ENCODE measurements at regions not wholly inside any gene's neighbourhood (a gene's known extent, or its start where the extent isn't known, plus 50 kb on each side); places are given as distances from the start of the nearest gene placed in this dataset.

DNA sequence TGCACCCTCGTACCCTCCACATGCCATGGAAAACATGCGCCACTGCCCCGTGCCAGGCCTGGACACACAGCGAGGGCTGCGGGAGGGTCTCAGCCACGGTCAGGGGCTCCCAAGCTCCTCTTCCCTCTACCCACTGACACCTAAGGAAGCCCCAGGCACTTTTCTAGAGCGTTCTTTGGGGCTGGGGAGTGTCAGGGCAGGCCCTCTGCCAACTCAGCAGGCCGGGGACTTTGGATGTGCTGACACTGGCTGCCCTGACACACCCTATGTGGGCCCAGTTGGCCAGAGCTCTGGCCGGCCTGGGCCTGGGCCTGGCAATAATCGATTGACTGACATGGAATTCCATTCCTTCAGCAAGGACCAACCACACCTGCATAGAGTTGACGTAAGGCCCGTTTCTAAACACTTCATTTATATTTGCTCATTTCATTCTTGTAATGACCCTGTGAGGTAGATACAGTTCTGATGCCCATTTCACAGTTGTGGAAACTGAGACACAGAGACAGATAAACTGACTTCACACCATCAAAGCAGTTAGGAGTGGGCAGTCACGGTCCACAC, 70.5 kb downstream of the ZFP36L2 start:
- FAIRE-seq (no peak), DNase-seq (ENCODE audit: low read depth, low spot score) (no peak)
- dilution Hi-C loops (cut with MboI; ENCODE audit: extremely low pct_ligation_motif_present, low sequenced_read_pairs): no loop called here
- H3K36me3 ChIP-seq (ENCODE audit: control insufficient read depth in 2 of 2, extremely low read depth in 1 of 2, insufficient read depth in 2 of 2, low read length in 2 of 2): no peaks in the 10 kb centered on the region
- H4K20me1 ChIP-seq (ENCODE audit: control insufficient read depth, extremely low read depth, insufficient read depth, low read length): no peaks in the 10 kb centered on the region
- H3K4me2 ChIP-seq (ENCODE audit: control insufficient read depth, extremely low read depth, insufficient read depth, low read depth, low read length): peak overlapping the region; percentile 25
- H3K27me3 ChIP-seq (ENCODE audit: control insufficient read depth, extremely low read depth, insufficient read depth, low read length): no peaks in the 10 kb centered on the region
- no peak overlapping the region for H3K4me3 ChIP-seq (ENCODE audit: control insufficient read depth in 2 of 3, extremely low read depth in 1 of 3, insufficient read depth in 2 of 3, low read depth in 1 of 3, low read length in 3 of 3)
- H3K27ac ChIP-seq (ENCODE audit: control insufficient read depth, insufficient read depth, low read length): no peak overlapping the region
- H2AFZ ChIP-seq (ENCODE audit: control insufficient read depth, low read length): no peak overlapping the region
- TF ChIP-seq EZH2 (IDR thresholded peaks at IDR 0.05; ENCODE audit: low read length) (no peak), CTCF (optimal IDR thresholded peaks at IDR 0.05 in 1 of 3, IDR thresholded peaks at IDR 0.05 in 1 of 3, conservative IDR thresholded peaks at IDR 0.05 in 1 of 3; ENCODE audit: extremely low read depth in 1 of 3, insufficient read depth in 2 of 3, low read length in 3 of 3) (no peak)
- no peaks in the 10 kb centered on the region for H3K9me1 ChIP-seq (ENCODE audit: control insufficient read depth, extremely low read depth, insufficient read depth, low read length)
- H3K9me3 ChIP-seq (ENCODE audit: control insufficient read depth, low read depth, low read length): no peaks in the 10 kb centered on the region
- peaks cover 65% of the 10 kb centered on the region for H3K4me1 ChIP-seq (ENCODE audit: control insufficient read depth, extremely low read depth, insufficient read depth, low read length)
- H3K9ac ChIP-seq (ENCODE audit: control insufficient read depth, extremely low read depth, insufficient read depth, low read length): peak overlapping the region; percentile 13
- no peaks in the 10 kb centered on the region for H3K79me2 ChIP-seq (ENCODE audit: control insufficient read depth, insufficient read depth, low read length)

- Histone ChIP-seq H3K9me1 (ENCODE audit: control insufficient read depth, extremely low read depth, insufficient read depth, low read length) (no peaks in the 10 kb centered on the region), H2AFZ (ENCODE audit: control insufficient read depth, low read length) (no peak overlapping the region), H3K27ac (ENCODE audit: control insufficient read depth, insufficient read depth, low read length) (no peak overlapping the region), H3K27me3 (ENCODE audit: control insufficient read depth, extremely low read depth, insufficient read depth, low read length) (no peaks in the 10 kb centered on the region), H3K4me1 (ENCODE audit: control insufficient read depth, extremely low read depth, insufficient read depth, low read length) (peaks cover 57% of the 10 kb centered on the region), H3K36me3 (ENCODE audit: control insufficient read depth in 2 of 2, extremely low read depth in 1 of 2, insufficient read depth in 2 of 2, low read length in 2 of 2) (no peaks in the 10 kb centered on the region), H3K9me3 (ENCODE audit: control insufficient read depth, low read depth, low read length) (no peaks in the 10 kb centered on the region), H3K4me3 (ENCODE audit: control insufficient read depth in 2 of 3, extremely low read depth in 1 of 3, insufficient read depth in 2 of 3, low read depth in 1 of 3, low read length in 3 of 3) (no peak overlapping the region), H3K79me2 (ENCODE audit: control insufficient read depth, insufficient read depth, low read length) (no peaks in the 10 kb centered on the region), H4K20me1 (ENCODE audit: control insufficient read depth, extremely low read depth, insufficient read depth, low read length) (no peaks in the 10 kb centered on the region), H3K4me2 (ENCODE audit: control insufficient read depth, extremely low read depth, insufficient read depth, low read depth, low read length) (no peak overlapping the region), H3K9ac (ENCODE audit: control insufficient read depth, extremely low read depth, insufficient read depth, low read length) (no peak overlapping the region)
- DNase-seq (ENCODE audit: low read depth, low spot score) (no peak), FAIRE-seq (no peak)
- dilution Hi-C loops (cut with MboI; ENCODE audit: extremely low pct_ligation_motif_present, low sequenced_read_pairs): no loop called here
- TF ChIP-seq CTCF (optimal IDR thresholded peaks at IDR 0.05 in 1 of 3, IDR thresholded peaks at IDR 0.05 in 1 of 3, conservative IDR thresholded peaks at IDR 0.05 in 1 of 3; ENCODE audit: extremely low read depth in 1 of 3, insufficient read depth in 2 of 3, low read length in 3 of 3) (no peak), EZH2 (IDR thresholded peaks at IDR 0.05; ENCODE audit: low read length) (no peak)
Observed at GRCh38 chr2:43154685-43155084, 71.7 kb downstream of the ZFP36L2 start.

Measured in keratinocyte (primary cell).